ENCODE measurements at regions not wholly inside any gene's neighbourhood (a gene's known extent, or its start where the extent isn't known, plus 50 kb on each side); places are given as distances from the start of the nearest gene placed in this dataset.

DNA sequence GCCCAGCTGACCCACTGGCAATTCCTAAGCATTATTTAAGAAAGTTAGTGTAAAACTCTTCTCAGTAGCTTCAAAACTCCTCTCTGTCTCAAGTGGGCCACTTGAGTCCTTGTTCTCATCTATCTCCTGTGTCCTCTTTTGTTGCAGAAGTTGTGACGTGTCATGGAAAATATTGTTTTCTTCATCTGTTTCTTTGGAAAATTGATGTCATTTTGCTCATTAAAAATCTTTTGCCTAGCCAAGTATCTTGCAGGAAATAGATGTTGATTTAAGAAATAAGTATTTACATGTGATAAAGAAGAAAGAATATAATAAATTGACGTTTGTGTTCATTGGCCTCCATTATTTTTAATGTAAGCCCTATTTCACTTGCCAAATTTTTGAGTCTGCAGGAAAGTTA is 1158.4 kb upstream of the SEMA6A start:
- TF ChIP-seq POLR2A (IDR thresholded peaks at IDR 0.05; ENCODE audit: low read depth, low read length) (no peak), TAF1 (IDR thresholded peaks at IDR 0.05; ENCODE audit: low read depth, low read length) (no peak), POLR2AphosphoS5 (IDR thresholded peaks at IDR 0.05; ENCODE audit: low read depth, low read length) (no peak), PAX5 (IDR thresholded peaks at IDR 0.05; ENCODE audit: insufficient read depth, low read length, severe bottlenecking) (no peak), SPI1 (IDR thresholded peaks at IDR 0.05; ENCODE audit: low read depth, low read length) (no peak), POU2F2 (IDR thresholded peaks at IDR 0.05; ENCODE audit: low read depth, low read length) (no peak)
